Heart left ventricle (tissue), 16 donors: ENCODE measurements at regions not wholly inside any gene's neighbourhood (a gene's known extent, or its start where the extent isn't known, plus 50 kb on each side); places are given as distances from the start of the nearest gene placed in this dataset.
"Not testable (repeated sequence)": the region's sequence is repeated elsewhere in the genome, so short reads cannot be mapped to it uniquely, and the experiment has no call there.

Source experiments
- ATAC-seq, 4 donors: fragments of 200-7000 bp; cut with Tn5 transposase; one replicate each; pipeline ENCODE4 v1.9.1; 2020 to 2022; ENCODE audit warnings: moderate library complexity in 4 of 4, mild to moderate bottlenecking in 3 of 4, moderate number of reproducible peaks in 1 of 4
- DNase-seq, 5 donors: peaks; one replicate each; pipeline ENCODE4 v3.0.0-alpha.2; 2020
- H3K27ac ChIP-seq, 12 donors: fragments of 200-600 bp; sonication (generic) in 4 of 12; one replicate each; pipeline versions ENCODE4 v1.5.0 to v1.8.0; 2016 to 2022; ENCODE audit warnings: mild to moderate bottlenecking in 2 of 12
- H3K27me3 ChIP-seq, 9 donors: fragments of 200-600 bp; sonication (generic) in 2 of 9; one replicate each; pipeline versions ENCODE4 v1.5.1 to v1.8.0; 2016 to 2022; ENCODE audit warnings: mild to moderate bottlenecking in 3 of 9
- H3K36me3 ChIP-seq, 9 donors: fragments of 200-600 bp; sonication (generic) in 2 of 9; one replicate each; pipeline versions ENCODE4 v1.5.0 to v1.8.0; 2018 to 2022; ENCODE audit warnings: mild to moderate bottlenecking in 2 of 9
- H3K4me1 ChIP-seq, 12 donors: fragments of 200-600 bp; sonication (generic) in 4 of 12; one replicate each; pipeline versions ENCODE4 v1.5.0 to v1.8.0; 2016 to 2022; ENCODE audit warnings: mild to moderate bottlenecking in 3 of 12
- H3K4me3 ChIP-seq, 12 donors: fragments of 200-600 bp; sonication (generic) in 4 of 12; one replicate each; pipeline versions ENCODE4 v1.5.0 to v1.8.0; 2017 to 2022; ENCODE audit warnings: mild to moderate bottlenecking in 9 of 12, moderate library complexity in 4 of 12
- H3K9me3 ChIP-seq, 12 donors: fragments of 200-600 bp; sonication (generic) in 4 of 12; one replicate each; pipeline versions ENCODE4 v1.5.0 to v1.8.0; 2016 to 2022; ENCODE audit warnings: mild to moderate bottlenecking in 1 of 12
- CTCF ChIP-seq, 12 donors: fragments of 200-600 bp; sonication (generic) in 4 of 12; IDR thresholded peaks; one replicate each; pipeline versions ENCODE4 v1.5.0 to v1.8.0; 2018 to 2022; ENCODE audit warnings: antibody characterized with exemption in 12 of 12, mild to moderate bottlenecking in 5 of 12
- POLR2A ChIP-seq, 2 donors: fragments of 450-650 bp; IDR thresholded peaks; one replicate each; pipeline ENCODE4 v1.6.1; 2017; ENCODE audit warnings: antibody characterized with exemption in 2 of 2, mild to moderate bottlenecking in 2 of 2, moderate library complexity in 2 of 2
- WGBS, 4 donors: extraction: QIAGEN DNeasy Blood & Tissue Kit in 2 of 4; methylation state at CpG; one replicate each; pipeline versions ENCODE4 v1.1.5 to v1.1.7; 2013 to 2018; 5-methylcytosine and 5-hydroxymethylcytosine counted together
- intact Hi-C, 10 donors: fragments of 100-400 bp; cut with DNase I; formaldehyde crosslinking; loops; one replicate each; pipeline versions ENCODE4 v1.11.1 to v1.14.2; 2022
- donor health status: ischemic (EF 13 %, LVEDD 7.1; RV severe dilation, severe dysfunction).
- donor health status: healthy with polysubstance abuse.
- donor health status: DM: no; HTN: yes; CAD: no.
- donor health status: DM: no; HTN: no; CAD: no.
- donor health status: ischemic (EF 25% LVEDD 6.9; RV normal size, moderate dysfunction).
- donor health status: ischemic (EF 25% LVEDD 5.7; RV mildly dilated, moderate dysfunction).
- donor health status: healthy.
- donor health status: DM: yes; HTN: yes; CAD: no.
- donor health status: ischemic (EF 35%, LVEDD 5.7; RV mildly dilated, moderate dysfunction).
- donor health status: nonischemic (EF 11% LVEDD 7.7; RV severe dilation, severe dysfunction).
- donor health status: DM: yes; HTN: yes; CAD: no.
- donor health status: PGD.
- donor health status: ischemic (EF 29% LVEDD 5.4; RV normal size, mild dysfunction).
- donor health status: nonischemic (EF 23%, LVEDD 6.1; RV moderate dilation, normal function).

- Histone ChIP-seq H3K9me3 (peaks cover 0 to 19% (median 0%) of the 10 kb centered on the region in 12 donors), H3K27ac (no peak overlapping the region), H3K4me1 (peaks cover 0 to 9% (median 0%) of the 10 kb centered on the region in 12 donors), H3K27me3 (no peaks in the 10 kb centered on the region), H3K4me3 (no peak overlapping the region), H3K36me3 (peaks cover 0 to 4% (median 0%) of the 10 kb centered on the region in 9 donors)
- no peak for DNase-seq
- whole genome bisulfite sequencing, 4 donors = 89 to 97% (median 96%) methylated on average over 1 of the region's 1 CpG
- no peak for ATAC-seq
- TF ChIP-seq POLR2A (IDR thresholded peaks at IDR 0.05) (no peak), CTCF (IDR thresholded peaks at IDR 0.05) (no peak)
- intact Hi-C loops = no loop called here
Observed at GRCh38 chr7:32694182-32694581, 197.4 kb downstream of the KBTBD2 start.

GRCh38 chr7:32691965-32692815, 196.9 kb downstream of the AVL9 start:
- H3K9me3 ChIP-seq = peaks cover 0 to 16% (median 0%) of the 10 kb centered on the region in 12 donors
- DNase-seq (peak; percentile 16 to 65 (median 45)), ATAC-seq (peak; percentile 32 to 86 (median 82))
- H3K4me3 ChIP-seq = peak overlapping the region in 3 of 12 donors; percentile 19 to 27 (median 20)
- H3K36me3 ChIP-seq, H3K27ac ChIP-seq, H3K4me1 ChIP-seq, intact Hi-C loops, H3K27me3 ChIP-seq: not testable (repeated sequence)
- 32 to 45% (median 33%) methylated on average over 7 of the region's 7 CpGs for WGBS, 4 donors
- peak in 10 of 12 donors; percentile 15 to 57 (median 38) for TF ChIP-seq CTCF (IDR thresholded peaks at IDR 0.05)

- H3K4me1 ChIP-seq, ATAC-seq, H3K4me3 ChIP-seq, H3K27ac ChIP-seq, intact Hi-C loops, H3K9me3 ChIP-seq, H3K27me3 ChIP-seq, DNase-seq, H3K36me3 ChIP-seq: not testable (repeated sequence)
- WGBS, 4 donors = 93 to 97% (median 95%) methylated on average over 10 to 13 of the region's 13 CpGs
Observed at GRCh38 chr7:32688092-32688491, 192.8 kb downstream of the AVL9 start.

GRCh38 chr7:32681174-32681518, 185.9 kb downstream of the AVL9 start:
- ATAC-seq = no peak
- WGBS, 4 donors = 55 to 76% (median 60%) methylated on average over 3 of the region's 3 CpGs
- TF ChIP-seq POLR2A (IDR thresholded peaks at IDR 0.05) (no peak), CTCF (IDR thresholded peaks at IDR 0.05) (no peak)
- no peaks in the 10 kb centered on the region for H3K27me3 ChIP-seq
- H3K4me1 ChIP-seq = peaks cover 0 to 8% (median 0%) of the 10 kb centered on the region in 12 donors
- no peak overlapping the region for H3K27ac ChIP-seq
- no peak overlapping the region for H3K4me3 ChIP-seq
- H3K9me3 ChIP-seq = no peaks in the 10 kb centered on the region
- intact Hi-C loops = no loop called here
- no peak for DNase-seq
- peaks cover 0 to 7% (median 2%) of the 10 kb centered on the region in 9 donors for H3K36me3 ChIP-seq
